ENCODE measurements at regions not wholly inside any gene's neighbourhood (a gene's known extent, or its start where the extent isn't known, plus 50 kb on each side); places are given as distances from the start of the nearest gene placed in this dataset.

DNA sequence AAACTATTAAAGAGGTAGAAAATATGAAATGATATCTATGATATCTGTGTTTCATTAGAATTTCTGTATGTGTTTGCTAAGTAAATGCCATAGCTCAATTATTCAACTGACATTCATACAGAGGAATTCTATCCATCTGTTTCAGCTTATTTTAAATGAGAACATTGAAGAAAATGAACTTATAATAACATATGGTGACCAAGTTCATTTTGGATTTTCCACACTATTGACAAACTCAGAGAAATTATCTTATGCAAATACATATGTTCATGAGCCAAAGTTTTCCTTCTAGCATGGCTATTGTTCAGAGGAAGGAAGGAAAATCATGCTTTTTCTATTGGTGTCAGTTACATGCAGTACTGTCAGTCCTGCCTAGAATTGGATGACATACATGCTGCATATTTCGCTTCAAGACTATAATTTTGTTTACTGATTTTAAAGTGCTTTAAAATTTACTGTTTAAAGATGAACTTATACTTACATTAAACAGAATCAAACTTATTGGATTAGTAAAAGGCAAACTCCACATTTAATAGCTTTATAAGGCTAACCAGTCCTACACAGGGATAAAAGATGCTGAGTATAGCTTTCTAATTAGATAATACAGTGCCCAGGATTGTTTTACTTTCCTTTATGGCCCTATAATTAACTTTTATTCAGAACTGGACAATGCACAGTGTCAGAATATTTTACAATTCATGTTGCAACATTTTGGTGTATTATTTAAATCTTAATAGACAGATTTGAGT lies 646.2 kb downstream of the TRAM1L1 start:
- TF ChIP-seq POLR2AphosphoS5 (IDR thresholded peaks at IDR 0.05) (no peak), POLR2A (IDR thresholded peaks at IDR 0.05) (no peak), CTCF (IDR thresholded peaks at IDR 0.05) (no peak)

Data from suprapubic skin (tissue), 4 donors.